ENCODE measurements at regions not wholly inside any gene's neighbourhood (a gene's known extent, or its start where the extent isn't known, plus 50 kb on each side); places are given as distances from the start of the nearest gene placed in this dataset.

DNA sequence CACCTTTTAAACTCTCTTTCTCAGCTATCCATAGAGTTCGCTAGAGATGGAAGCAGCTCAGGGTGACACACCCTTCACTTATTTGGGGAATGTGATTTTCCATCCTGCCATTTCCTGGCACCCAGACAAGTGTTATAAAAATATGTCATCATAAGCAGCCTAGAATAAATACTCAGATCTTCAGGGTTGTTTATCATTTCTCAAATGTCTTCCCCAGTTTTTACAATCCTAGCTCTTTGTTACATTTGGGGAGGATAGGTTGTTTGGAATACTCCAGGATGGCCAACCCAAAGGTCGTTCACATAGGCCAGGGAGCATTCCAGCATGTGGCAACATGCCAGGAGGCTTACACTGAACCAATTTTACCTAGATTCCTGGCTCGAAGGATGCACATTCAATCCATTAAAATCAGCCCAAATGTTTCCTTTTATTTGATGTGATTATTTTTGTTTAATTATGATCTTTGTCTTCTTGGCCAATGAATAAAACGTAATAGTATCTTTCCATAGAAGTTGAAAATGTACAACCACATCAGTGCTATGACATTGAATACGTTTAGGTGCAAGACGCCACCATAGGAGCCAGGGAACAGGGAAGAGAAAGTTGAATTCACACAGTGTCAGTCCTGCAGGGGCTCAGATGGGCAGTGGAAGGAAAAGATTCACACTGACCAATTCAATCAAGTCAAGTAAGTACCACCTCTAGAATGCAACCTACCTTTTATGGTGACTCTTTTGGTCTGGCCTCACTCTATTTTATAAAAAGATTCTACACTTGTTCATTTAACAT is 537.7 kb upstream of the MDFIC2 start:
- H3K9me3 ChIP-seq: no peaks in the 10 kb centered on the region
- intact Hi-C loops (cut with DNase I; ENCODE audit: low total_unique reads): no loop called here
- H3K4me1 ChIP-seq: no peaks in the 10 kb centered on the region
- no peaks in the 10 kb centered on the region for H3K36me3 ChIP-seq
- no peaks in the 10 kb centered on the region for H3K27me3 ChIP-seq
- H3K4me3 ChIP-seq: no peak overlapping the region
- H3K27ac ChIP-seq: no peak overlapping the region
- no peak for TF ChIP-seq POLR2A (IDR thresholded peaks at IDR 0.05)
- TF ChIP-seq POLR2AphosphoS5 (IDR thresholded peaks at IDR 0.05): no peak
- TF ChIP-seq, protein P1, sequence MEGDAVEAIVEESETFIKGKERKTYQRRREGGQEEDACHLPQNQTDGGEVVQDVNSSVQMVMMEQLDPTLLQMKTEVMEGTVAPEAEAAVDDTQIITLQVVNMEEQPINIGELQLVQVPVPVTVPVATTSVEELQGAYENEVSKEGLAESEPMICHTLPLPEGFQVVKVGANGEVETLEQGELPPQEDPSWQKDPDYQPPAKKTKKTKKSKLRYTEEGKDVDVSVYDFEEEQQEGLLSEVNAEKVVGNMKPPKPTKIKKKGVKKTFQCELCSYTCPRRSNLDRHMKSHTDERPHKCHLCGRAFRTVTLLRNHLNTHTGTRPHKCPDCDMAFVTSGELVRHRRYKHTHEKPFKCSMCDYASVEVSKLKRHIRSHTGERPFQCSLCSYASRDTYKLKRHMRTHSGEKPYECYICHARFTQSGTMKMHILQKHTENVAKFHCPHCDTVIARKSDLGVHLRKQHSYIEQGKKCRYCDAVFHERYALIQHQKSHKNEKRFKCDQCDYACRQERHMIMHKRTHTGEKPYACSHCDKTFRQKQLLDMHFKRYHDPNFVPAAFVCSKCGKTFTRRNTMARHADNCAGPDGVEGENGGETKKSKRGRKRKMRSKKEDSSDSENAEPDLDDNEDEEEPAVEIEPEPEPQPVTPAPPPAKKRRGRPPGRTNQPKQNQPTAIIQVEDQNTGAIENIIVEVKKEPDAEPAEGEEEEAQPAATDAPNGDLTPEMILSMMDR (IDR thresholded peaks at IDR 0.05): no peak
- DNase-seq (ENCODE audit: low spot score in 2 of 2): no peak

DNA sequence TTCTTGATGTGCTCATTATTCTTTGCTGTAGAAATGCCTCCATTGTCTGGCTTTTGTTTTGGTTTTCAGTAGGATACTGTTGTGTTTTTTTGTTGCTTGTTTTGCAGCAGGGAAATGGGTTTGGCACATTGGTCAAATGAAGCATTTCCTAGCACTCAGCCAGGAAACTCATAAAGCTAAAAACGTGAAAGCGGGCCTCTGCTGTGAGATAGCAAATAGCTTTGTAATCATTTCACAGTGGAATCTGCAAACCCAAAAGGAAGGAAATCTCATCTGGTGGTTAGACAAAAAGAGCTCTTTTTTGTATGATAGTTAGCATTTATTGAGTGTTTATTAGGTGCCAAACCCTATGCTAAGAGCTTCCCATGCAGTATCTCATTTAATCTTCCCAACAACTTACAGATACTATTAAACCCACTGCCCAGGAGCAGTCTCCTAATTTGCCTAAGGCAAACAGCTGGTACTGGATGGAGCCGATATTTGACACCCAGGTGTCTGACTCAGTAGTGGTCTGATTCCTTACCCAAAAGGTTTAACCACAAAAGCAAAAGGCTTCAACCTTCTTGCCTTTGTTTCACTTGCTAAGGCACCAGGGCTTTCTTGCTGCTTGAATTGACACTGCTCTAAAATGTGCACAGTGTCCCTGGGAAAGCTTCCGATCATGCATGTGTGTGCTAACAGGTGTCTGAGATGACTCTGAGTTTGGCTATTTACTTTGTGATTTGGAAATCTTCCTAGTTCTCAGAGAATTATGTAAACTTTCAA is 527.9 kb upstream of the MDFIC2 start:
- Histone ChIP-seq H3K36me3 (no peaks in the 10 kb centered on the region), H3K4me3 (no peak overlapping the region), H3K27me3 (no peaks in the 10 kb centered on the region), H3K9me3 (no peaks in the 10 kb centered on the region), H3K27ac (no peak overlapping the region), H3K4me1 (no peaks in the 10 kb centered on the region)
- no peak for DNase-seq (ENCODE audit: low spot score in 2 of 2)
- no peak for TF ChIP-seq POLR2AphosphoS5 (IDR thresholded peaks at IDR 0.05)
- no peak for TF ChIP-seq POLR2A (IDR thresholded peaks at IDR 0.05)
- TF ChIP-seq, protein P1 (IDR thresholded peaks at IDR 0.05): no peak
- intact Hi-C loops (cut with DNase I; ENCODE audit: low total_unique reads): no loop called here

DNA sequence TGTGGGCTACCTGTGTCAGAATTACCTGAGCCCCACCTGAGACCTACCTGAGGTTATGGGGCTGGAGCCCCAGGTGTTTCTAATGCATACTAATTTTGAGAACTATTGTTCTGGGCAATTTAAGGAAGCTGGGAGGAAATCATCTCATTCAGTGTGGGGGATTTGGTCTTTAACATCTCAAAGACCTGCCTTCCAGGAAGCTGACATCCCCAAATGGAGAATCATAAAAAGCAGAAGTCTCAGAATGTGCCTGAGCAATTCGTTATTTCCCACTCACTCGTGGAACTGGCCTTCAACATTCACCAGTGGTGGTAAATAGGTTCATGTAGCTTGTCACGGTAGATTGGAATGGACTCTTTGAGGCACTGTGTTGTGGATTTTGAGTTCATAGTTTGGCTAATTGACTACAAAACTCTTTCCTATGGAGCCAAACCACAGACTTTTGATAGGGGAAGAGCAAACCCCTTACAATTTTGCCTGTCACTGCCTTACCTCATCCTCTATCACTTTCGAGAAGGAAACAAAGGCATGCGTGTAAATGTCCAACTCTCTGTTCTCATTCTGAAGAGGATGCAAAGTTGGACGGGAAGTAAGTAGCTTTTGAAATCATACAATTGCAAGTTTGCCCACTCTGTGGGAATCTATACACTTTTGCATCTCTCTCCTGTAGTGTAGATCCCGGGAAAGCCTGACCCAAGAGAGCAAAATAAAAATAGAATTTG is 521.0 kb upstream of the MDFIC2 start:
- intact Hi-C loops (cut with DNase I; ENCODE audit: low total_unique reads): no loop called here

DNA sequence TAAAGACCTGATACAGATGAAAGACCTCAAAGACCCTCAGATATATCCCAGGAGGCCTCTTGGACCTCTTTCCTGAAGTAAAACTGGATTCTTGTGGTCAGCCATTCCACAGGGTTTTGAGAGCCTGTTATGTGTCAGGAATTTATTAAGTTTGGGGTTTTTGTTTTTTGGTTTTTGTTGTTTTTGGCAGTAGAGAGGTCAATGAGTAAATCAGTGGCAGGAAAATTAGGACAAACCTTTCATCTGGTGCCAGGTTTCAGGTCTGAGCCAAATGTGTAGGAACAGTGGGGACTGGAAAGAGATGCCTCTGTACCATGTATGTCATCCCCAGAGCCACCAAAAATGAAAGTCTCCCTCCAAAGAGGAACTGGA is 520.4 kb upstream of the MDFIC2 start:
- intact Hi-C loops (cut with DNase I; ENCODE audit: low total_unique reads): no loop called here
- no peaks in the 10 kb centered on the region for H3K36me3 ChIP-seq
- H3K4me1 ChIP-seq: no peaks in the 10 kb centered on the region
- no peaks in the 10 kb centered on the region for H3K27me3 ChIP-seq
- peak overlapping the region in 1 of 2 donors; percentile 8 for H3K27ac ChIP-seq
- H3K4me3 ChIP-seq: no peak overlapping the region
- H3K9me3 ChIP-seq: no peaks in the 10 kb centered on the region
- DNase-seq (ENCODE audit: low spot score in 2 of 2): no peak
- no peak for TF ChIP-seq POLR2A (IDR thresholded peaks at IDR 0.05)
- no peak for TF ChIP-seq POLR2AphosphoS5 (IDR thresholded peaks at IDR 0.05)
- TF ChIP-seq, protein P1 (IDR thresholded peaks at IDR 0.05): no peak

More for the DNA sequence above, 521.0 kb upstream of the MDFIC2 start:
- H3K9me3 ChIP-seq: no peaks in the 10 kb centered on the region
- no peaks in the 10 kb centered on the region for H3K4me1 ChIP-seq
- peak overlapping the region in 1 of 2 donors; percentile 8 for H3K27ac ChIP-seq
- DNase-seq (ENCODE audit: low spot score in 2 of 2): no peak
- H3K36me3 ChIP-seq: no peaks in the 10 kb centered on the region
- TF ChIP-seq POLR2A (IDR thresholded peaks at IDR 0.05): no peak
- no peak for TF ChIP-seq POLR2AphosphoS5 (IDR thresholded peaks at IDR 0.05)
- TF ChIP-seq, protein P1 (IDR thresholded peaks at IDR 0.05): no peak
- H3K4me3 ChIP-seq: no peak overlapping the region
- no peaks in the 10 kb centered on the region for H3K27me3 ChIP-seq
